ENCODE measurements at regions not wholly inside any gene's neighbourhood (a gene's known extent, or its start where the extent isn't known, plus 50 kb on each side); places are given as distances from the start of the nearest gene placed in this dataset.

GRCh38 chr16:6381896-6382295 is 950.7 kb upstream of the RBFOX1 start:
- Histone ChIP-seq H2AFZ (replicated peaks; ENCODE audit: low read length, poor library complexity) (no peak overlapping the region), H2BK120ac (ENCODE audit: low read depth, low read length) (no peak overlapping the region), H2AK5ac (ENCODE audit: low read depth, low read length) (no peak overlapping the region), H2BK20ac (ENCODE audit: low read depth, low read length) (no peak overlapping the region), H3K14ac (replicated peaks; ENCODE audit: low read depth, low read length) (no peak overlapping the region), H3K4me1 (ENCODE audit: control insufficient read depth, insufficient read depth, low read length) (no peaks in the 10 kb centered on the region), H3K36me3 (ENCODE audit: control insufficient read depth, insufficient read depth, low read length) (no peaks in the 10 kb centered on the region), H2BK15ac (ENCODE audit: low read depth, low read length) (no peak overlapping the region), H4K91ac (ENCODE audit: insufficient read depth, low read depth, low read length) (no peak overlapping the region), H3K4me2 (ENCODE audit: low read depth, low read length) (no peak overlapping the region), H3K79me1 (ENCODE audit: low read depth in 1 of 2, low read length in 2 of 2) (no peaks in the 10 kb centered on the region), H3K4me3 (ENCODE audit: insufficient read depth, low read depth, low read length) (no peak overlapping the region), H3K9me1 (ENCODE audit: insufficient read depth, low read length) (no peaks in the 10 kb centered on the region), H4K5ac (ENCODE audit: low read depth, low read length) (no peak overlapping the region), H3K9ac (ENCODE audit: low read depth, low read length) (no peak overlapping the region), H2BK5ac (ENCODE audit: low read depth, low read length, poor library complexity, severe bottlenecking) (no peak overlapping the region), H3K9me3 (ENCODE audit: control insufficient read depth, insufficient read depth, low read length) (peaks cover 28% of the 10 kb centered on the region), H3K18ac (ENCODE audit: low read depth, low read length) (no peak overlapping the region), H3K27ac (ENCODE audit: insufficient read depth, low read length) (no peak overlapping the region), H4K8ac (ENCODE audit: low read depth in 2 of 2, low read length in 2 of 2) (no peak overlapping the region), H2AK9ac (replicated peaks; ENCODE audit: low read depth, low read length, poor library complexity) (no peak overlapping the region), H3K4ac (ENCODE audit: low read depth, low read length) (no peak overlapping the region), H4K20me1 (ENCODE audit: insufficient read depth, low read length) (no peaks in the 10 kb centered on the region), H3K23ac (ENCODE audit: low read depth, low read length) (no peak overlapping the region), H3K27me3 (ENCODE audit: control insufficient read depth, insufficient read depth, low read length) (no peaks in the 10 kb centered on the region), H3K56ac (ENCODE audit: extremely low read depth, insufficient read depth, low read length) (no peak overlapping the region)
- no TSS peak for BruUV-seq (replicated peaks)
- intact Hi-C loops (cut with micrococcal nuclease) (no loop called here), dilution Hi-C loops (cut with HindIII; ENCODE audit: low sequenced_read_pairs, unreplicated experiment) (no loop called here), in situ Hi-C loops (cut with MboI; ENCODE audit: low sequenced_read_pairs) (no loop called here)
- POLR2A ChIA-PET (ENCODE audit: unreplicated experiment): no interaction called here
- 80% methylated on average over 1 of the region's 6 CpGs; no CpG with 5 or more reads in 1 of the 2 experiments for WGBS, 2 experiments (ENCODE audit: extremely low coverage in 2 of 2, insufficient read length in 1 of 2)
- no peak for TF ChIP-seq RCOR1 (IDR thresholded peaks at IDR 0.05; ENCODE audit: insufficient replicate concordance, low read length)
- DNase-seq (no peak), ATAC-seq (ENCODE audit: low read depth) (no peak)
- CTCF ChIA-PET: no interaction called here
